ENCODE measurements at regions not wholly inside any gene's neighbourhood (a gene's known extent, or its start where the extent isn't known, plus 50 kb on each side); places are given as distances from the start of the nearest gene placed in this dataset.
"Not testable (repeated sequence)": the region's sequence is repeated elsewhere in the genome, so short reads cannot be mapped to it uniquely, and the experiment has no call there.

DNA sequence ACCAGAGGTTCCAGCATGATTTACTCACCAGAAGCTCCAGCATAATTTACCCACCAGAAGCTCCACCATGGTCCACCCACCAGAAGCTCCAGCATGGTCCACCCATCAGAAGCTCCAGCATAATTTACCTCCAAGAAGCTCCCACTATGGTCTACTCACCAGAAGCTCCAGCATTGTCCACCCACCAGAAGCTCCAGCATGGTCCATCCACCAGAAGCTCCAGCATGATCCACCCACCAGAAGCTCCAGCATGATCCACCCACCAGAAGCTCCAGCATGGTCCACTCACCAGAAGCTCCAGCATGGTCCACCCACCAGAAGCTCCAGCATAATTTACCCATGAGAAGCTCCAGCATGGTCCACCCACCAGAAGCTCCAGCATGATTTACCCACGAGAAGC lies 4490.7 kb upstream of the OR11H1 start:
- TF ChIP-seq POLR2A (IDR thresholded peaks at IDR 0.05): not testable (repeated sequence)
- TF ChIP-seq, protein P1, sequence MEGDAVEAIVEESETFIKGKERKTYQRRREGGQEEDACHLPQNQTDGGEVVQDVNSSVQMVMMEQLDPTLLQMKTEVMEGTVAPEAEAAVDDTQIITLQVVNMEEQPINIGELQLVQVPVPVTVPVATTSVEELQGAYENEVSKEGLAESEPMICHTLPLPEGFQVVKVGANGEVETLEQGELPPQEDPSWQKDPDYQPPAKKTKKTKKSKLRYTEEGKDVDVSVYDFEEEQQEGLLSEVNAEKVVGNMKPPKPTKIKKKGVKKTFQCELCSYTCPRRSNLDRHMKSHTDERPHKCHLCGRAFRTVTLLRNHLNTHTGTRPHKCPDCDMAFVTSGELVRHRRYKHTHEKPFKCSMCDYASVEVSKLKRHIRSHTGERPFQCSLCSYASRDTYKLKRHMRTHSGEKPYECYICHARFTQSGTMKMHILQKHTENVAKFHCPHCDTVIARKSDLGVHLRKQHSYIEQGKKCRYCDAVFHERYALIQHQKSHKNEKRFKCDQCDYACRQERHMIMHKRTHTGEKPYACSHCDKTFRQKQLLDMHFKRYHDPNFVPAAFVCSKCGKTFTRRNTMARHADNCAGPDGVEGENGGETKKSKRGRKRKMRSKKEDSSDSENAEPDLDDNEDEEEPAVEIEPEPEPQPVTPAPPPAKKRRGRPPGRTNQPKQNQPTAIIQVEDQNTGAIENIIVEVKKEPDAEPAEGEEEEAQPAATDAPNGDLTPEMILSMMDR (IDR thresholded peaks at IDR 0.05): not testable (repeated sequence)

All from lower leg skin (tissue), 3 donors.